ENCODE measurements at regions not wholly inside any gene's neighbourhood (a gene's known extent, or its start where the extent isn't known, plus 50 kb on each side); places are given as distances from the start of the nearest gene placed in this dataset.

DNA sequence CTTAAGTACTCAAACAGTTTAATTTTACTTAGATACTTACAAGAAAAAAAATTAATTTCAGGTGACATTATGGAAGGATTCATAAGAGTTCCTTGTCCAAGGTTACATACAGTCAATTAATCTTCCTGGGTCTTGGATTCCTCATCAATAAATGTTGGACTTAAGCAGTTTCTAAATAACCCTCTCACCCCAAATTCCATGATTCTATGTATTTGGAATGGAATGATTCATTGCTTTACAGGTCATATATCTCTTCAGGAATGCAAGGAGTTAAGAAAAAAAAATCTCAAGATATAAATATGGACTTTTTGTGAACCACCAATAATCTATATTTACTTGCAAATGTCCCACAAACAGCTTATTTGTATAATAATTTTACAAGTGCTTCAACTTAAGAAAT, 84.2 kb upstream of the BMP4 start:
- TF ChIP-seq POLR2AphosphoS5 (IDR thresholded peaks at IDR 0.05), result no peak
- TF ChIP-seq, protein P1, sequence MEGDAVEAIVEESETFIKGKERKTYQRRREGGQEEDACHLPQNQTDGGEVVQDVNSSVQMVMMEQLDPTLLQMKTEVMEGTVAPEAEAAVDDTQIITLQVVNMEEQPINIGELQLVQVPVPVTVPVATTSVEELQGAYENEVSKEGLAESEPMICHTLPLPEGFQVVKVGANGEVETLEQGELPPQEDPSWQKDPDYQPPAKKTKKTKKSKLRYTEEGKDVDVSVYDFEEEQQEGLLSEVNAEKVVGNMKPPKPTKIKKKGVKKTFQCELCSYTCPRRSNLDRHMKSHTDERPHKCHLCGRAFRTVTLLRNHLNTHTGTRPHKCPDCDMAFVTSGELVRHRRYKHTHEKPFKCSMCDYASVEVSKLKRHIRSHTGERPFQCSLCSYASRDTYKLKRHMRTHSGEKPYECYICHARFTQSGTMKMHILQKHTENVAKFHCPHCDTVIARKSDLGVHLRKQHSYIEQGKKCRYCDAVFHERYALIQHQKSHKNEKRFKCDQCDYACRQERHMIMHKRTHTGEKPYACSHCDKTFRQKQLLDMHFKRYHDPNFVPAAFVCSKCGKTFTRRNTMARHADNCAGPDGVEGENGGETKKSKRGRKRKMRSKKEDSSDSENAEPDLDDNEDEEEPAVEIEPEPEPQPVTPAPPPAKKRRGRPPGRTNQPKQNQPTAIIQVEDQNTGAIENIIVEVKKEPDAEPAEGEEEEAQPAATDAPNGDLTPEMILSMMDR (IDR thresholded peaks at IDR 0.05), result no peak
